ENCODE measurements at regions not wholly inside any gene's neighbourhood (a gene's known extent, or its start where the extent isn't known, plus 50 kb on each side); places are given as distances from the start of the nearest gene placed in this dataset.

GRCh38 chr2:207252416-207252815 is 86.7 kb upstream of the KLF7 start:
- TF ChIP-seq CTCF (IDR thresholded peaks at IDR 0.05): no peak
- no peak for TF ChIP-seq POLR2A (IDR thresholded peaks at IDR 0.05)
